D721Med (cell line): ENCODE measurements at regions not wholly inside any gene's neighbourhood (a gene's known extent, or its start where the extent isn't known, plus 50 kb on each side); places are given as distances from the start of the nearest gene placed in this dataset.

Source experiments
- DNase-seq: peaks from one replicate; pipeline ENCODE4 v3.0.0; 2011; ENCODE audit warnings: low spot score; ENCODE audit not compliant: insufficient read length
- FAIRE-seq: peaks from 2 replicates; lab custom pipeline; 2011; peaks lifted over from hg19 to GRCh38; lab: Jason Lieb, UNC
- TF ChIP-seq, protein P1 (sequence below): IDR thresholded peaks from 2 replicates; pipeline ENCODE4 v1.5.1; 2012; ENCODE audit warnings: mild to moderate bottlenecking, control low read depth; ENCODE audit not compliant: insufficient read depth; ENCODE audit errors: missing control alignments

DNA sequence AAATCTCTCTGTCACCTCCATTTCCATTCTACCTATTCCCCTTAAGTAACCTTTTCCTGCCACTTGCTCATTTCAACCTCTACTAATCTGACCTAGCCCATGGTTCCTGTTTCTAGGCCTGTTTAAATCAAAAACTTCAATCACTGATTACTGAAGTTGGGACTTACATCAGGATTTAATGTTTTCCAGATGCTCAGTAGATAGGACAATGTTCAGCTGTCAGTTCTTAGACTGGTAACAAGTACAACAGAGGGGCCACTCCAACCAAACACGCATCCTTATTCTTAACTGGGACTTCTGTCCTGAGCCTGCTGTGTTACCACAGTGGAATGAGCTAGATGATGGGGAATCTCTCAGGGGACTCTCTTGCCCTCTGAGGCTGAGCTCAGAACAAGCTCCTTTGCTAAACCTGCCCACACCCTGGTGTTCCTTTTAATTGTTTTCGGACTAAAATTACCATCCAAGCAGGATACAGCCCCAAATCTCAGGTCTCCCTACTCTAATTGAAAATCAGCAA, 974.6 kb downstream of the TTLL7 start:
- FAIRE-seq = no peak
- TF ChIP-seq, protein P1, sequence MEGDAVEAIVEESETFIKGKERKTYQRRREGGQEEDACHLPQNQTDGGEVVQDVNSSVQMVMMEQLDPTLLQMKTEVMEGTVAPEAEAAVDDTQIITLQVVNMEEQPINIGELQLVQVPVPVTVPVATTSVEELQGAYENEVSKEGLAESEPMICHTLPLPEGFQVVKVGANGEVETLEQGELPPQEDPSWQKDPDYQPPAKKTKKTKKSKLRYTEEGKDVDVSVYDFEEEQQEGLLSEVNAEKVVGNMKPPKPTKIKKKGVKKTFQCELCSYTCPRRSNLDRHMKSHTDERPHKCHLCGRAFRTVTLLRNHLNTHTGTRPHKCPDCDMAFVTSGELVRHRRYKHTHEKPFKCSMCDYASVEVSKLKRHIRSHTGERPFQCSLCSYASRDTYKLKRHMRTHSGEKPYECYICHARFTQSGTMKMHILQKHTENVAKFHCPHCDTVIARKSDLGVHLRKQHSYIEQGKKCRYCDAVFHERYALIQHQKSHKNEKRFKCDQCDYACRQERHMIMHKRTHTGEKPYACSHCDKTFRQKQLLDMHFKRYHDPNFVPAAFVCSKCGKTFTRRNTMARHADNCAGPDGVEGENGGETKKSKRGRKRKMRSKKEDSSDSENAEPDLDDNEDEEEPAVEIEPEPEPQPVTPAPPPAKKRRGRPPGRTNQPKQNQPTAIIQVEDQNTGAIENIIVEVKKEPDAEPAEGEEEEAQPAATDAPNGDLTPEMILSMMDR = no peak
- no peak for DNase-seq

DNA sequence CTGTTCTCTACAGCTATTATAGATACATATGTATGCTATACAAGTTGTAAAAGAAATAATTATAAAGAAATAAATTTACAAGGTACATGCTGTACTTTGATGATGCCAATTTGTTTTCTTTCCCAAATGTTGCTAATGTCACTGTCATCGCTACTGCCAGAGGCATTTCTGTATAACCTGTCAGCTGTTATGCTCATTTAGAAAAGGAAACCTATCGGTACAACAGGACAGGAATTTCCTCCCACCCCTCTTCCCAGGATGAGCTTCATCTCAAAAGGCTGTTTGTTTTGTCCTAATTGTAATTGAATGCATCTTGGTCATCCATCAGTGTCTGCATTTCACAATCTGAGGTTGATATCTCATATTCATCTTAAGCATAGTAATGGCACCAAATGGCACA, 975.7 kb downstream of the TTLL7 start:
- TF ChIP-seq, protein P1 = no peak
- DNase-seq = no peak
- no peak for FAIRE-seq

DNA sequence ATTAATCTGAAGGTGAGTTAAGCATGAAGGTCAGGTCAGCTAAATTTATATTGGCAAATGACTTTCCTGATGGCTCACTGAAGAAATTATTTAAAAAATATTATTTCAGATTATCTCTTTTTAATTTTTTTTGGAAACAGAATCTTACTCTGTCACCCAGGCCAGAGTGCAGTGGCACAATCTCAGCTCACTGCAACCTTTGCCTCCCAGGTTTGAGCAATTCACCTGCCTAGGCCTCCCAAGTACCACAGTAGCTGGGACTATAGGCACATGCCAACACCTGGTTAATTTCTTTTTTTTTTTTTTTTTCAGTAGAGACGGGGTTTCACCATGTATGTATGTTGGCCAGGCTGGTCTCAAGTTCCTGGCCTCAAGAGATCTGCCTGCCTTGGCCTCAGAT, 976.7 kb downstream of the TTLL7 start:
- no peak for FAIRE-seq
- TF ChIP-seq, protein P1 = no peak
- no peak for DNase-seq

DNA sequence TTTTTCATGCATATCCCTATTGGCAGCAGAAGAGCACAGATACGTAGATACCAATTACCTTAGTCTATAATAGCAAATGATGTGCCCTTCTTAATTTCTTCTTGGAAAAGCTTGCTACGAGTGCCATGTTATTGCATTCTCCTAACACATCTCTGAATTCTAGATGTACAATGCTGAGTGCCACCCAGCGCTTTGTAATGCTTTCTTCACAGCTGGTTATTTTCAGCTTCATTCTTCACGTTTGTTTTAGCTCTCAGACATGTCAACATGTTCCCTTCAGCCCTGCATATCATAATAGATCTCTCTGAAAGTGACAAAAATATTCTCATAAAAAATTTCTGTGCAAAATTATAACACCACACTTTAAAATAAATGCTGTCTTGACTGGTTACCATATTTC, 981.2 kb downstream of the TTLL7 start:
- TF ChIP-seq, protein P1 = no peak
- DNase-seq (no peak), FAIRE-seq (no peak)

DNA sequence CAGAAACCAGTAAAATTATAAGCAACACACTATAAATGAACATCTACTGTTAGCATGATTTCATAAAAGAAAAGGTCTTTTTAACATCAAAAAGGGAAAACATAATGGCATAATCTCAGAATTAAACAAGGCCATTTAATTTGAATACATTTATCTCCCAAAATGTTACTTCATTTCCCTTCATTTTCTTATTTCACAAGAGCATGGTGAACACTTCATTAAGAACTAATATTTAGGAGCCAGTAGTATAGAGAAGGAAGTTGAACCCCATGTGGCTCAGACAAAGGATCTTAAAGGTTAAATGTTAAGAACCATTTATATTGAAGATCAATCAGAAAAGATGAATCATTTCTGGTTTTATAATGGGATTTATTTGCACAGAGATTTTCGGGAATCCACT, 981.7 kb downstream of the TTLL7 start:
- FAIRE-seq = no peak
- DNase-seq = no peak
- TF ChIP-seq, protein P1 = no peak

DNA sequence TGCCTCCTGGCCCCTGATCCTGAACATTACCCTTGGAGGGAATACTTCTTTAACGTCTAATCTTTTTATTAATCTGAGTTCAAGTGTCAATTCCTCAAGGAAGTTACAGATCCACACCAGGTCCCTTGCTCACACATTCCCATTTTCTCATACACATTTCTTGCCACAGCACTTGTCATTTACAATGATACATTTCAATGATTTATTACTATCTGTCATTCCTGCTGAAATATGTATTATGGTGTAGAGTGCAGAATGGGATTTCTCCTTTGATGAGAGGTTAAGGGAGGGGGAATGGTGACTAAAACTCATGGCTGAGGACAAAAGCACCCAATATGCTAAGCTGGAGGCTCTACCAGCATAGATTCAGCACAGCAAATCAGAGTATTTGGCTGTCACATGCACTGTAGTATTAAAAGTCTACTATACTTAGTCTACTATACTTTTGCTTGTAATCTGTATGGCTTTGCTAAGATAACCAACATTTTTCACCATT, 982.5 kb downstream of the TTLL7 start:
- no peak for FAIRE-seq
- no peak for DNase-seq
- TF ChIP-seq, protein P1 = no peak

DNA sequence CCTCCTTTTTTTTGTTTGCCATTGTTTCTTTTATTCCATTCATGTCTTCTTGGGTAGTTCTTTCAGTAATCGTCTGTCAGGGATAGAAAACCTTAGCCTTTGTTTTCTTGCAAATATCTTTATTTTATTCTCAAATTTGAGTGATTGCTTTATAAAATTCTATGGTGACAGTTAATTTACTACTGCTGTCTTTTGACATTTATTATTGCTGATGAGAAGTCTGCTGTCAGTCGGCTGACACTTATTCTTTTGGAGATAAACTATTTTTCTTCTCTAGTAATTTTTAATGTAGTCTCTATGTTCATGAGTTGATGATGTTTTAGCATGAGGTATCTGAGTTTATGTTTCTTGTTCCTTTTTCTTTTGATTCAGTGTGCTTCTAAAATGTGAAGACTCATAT, 983.8 kb downstream of the TTLL7 start:
- TF ChIP-seq, protein P1 = no peak

More for the DNA sequence above, 983.8 kb downstream of the TTLL7 start:
- FAIRE-seq (no peak), DNase-seq (no peak)
